KMS-11 (cell line): ENCODE measurements at regions not wholly inside any gene's neighbourhood (a gene's known extent, or its start where the extent isn't known, plus 50 kb on each side); places are given as distances from the start of the nearest gene placed in this dataset.

Source experiments
- H2AFZ ChIP-seq: fragments of 200-600 bp; sonication (generic); 2 replicates; pipeline ENCODE4 v1.6.1; 2016; ENCODE audit warnings: antibody characterized with exemption, mixed run types, low read depth
- H3K27ac ChIP-seq: fragments of 200-600 bp; sonication (generic); 2 replicates; pipeline ENCODE4 v1.6.1; 2016; ENCODE audit warnings: mild to moderate bottlenecking, mixed run types
- H3K27me3 ChIP-seq: fragments of 200-600 bp; sonication (generic); 2 replicates; pipeline ENCODE4 v1.6.1; 2017; ENCODE audit warnings: mild to moderate bottlenecking, low read depth, mixed run types, moderate library complexity; ENCODE audit not compliant: insufficient read depth
- H3K36me3 ChIP-seq: fragments of 200-600 bp; sonication (generic); 2 replicates; pipeline ENCODE4 v1.6.1; 2017; ENCODE audit warnings: mild to moderate bottlenecking, mixed run types; ENCODE audit not compliant: insufficient read depth
- H3K4me1 ChIP-seq: fragments of 200-600 bp; sonication (generic); 2 replicates; pipeline ENCODE4 v1.6.1; 2016; ENCODE audit warnings: mild to moderate bottlenecking, low read depth, mixed run types; ENCODE audit not compliant: poor library complexity, severe bottlenecking
- H3K4me2 ChIP-seq: fragments of 200-600 bp; sonication (generic); 2 replicates; pipeline ENCODE4 v1.7.0; 2016; ENCODE audit warnings: mild to moderate bottlenecking, mixed run types
- H3K4me3 ChIP-seq: fragments of 200-600 bp; sonication (generic); IDR thresholded peaks from 2 replicates; pipeline ENCODE4 v1.6.1; 2017; ENCODE audit warnings: low read depth, low read length, mixed read lengths; ENCODE audit not compliant: insufficient read depth
- H3K79me2 ChIP-seq: fragments of 200-600 bp; sonication (generic); 2 replicates; pipeline ENCODE4 v1.6.1; 2016; ENCODE audit warnings: low read depth, mixed run types; ENCODE audit not compliant: insufficient read depth
- H3K9ac ChIP-seq: fragments of 200-600 bp; sonication (generic); 2 replicates; pipeline ENCODE4 v1.6.1; 2016; ENCODE audit warnings: mild to moderate bottlenecking, mixed run types
- H4K20me1 ChIP-seq: fragments of 200-600 bp; sonication (generic); 2 replicates; pipeline ENCODE4 v1.6.1; 2016; ENCODE audit warnings: mild to moderate bottlenecking, mixed run types; ENCODE audit not compliant: insufficient read depth
- TF ChIP-seq, protein P1 (sequence below): fragments of 200-600 bp; sonication (generic); conservative IDR thresholded peaks from 2 replicates; pipeline ENCODE4 v1.6.1; 2017; ENCODE audit warnings: low read depth, mild to moderate bottlenecking, antibody characterized with exemption, low read length, moderate library complexity, mixed read lengths

DNA sequence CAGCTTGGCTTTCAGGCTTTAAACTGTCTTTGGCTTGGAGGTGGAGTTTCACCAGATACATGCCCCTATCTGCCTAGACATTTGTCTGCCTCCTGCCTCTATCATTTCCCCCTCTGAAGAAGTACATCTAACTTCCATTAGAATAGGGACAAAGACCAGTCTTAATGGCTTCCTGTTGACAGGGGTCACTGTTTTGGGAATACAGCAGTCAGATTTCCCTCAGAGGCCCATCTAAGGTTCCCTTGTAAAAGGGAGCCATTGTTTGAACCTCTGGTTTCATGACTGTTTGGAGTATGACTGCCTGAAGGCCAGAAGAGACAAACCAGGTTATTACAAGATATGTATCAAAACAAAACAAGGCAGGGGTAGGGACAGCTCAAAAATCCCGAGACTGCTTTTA lies 665.7 kb upstream of the GJE1 start:
- Histone ChIP-seq H4K20me1 (no peaks in the 10 kb centered on the region; the same call in 1 of the 2 replicates), H2AFZ (no peak overlapping the region), H3K9ac (no peak overlapping the region), H3K36me3 (no peaks in the 10 kb centered on the region), H3K4me1 (peaks cover 75% of the 10 kb centered on the region), H3K27ac (no peak overlapping the region), H3K27me3 (no peaks in the 10 kb centered on the region; the same call in 1 of the 2 replicates), H3K79me2 (no peaks in the 10 kb centered on the region), H3K4me2 (peak overlapping the region; percentile 36; the same call in 1 of the 2 replicates), H3K4me3 (no peak overlapping the region)
- TF ChIP-seq, protein P1, sequence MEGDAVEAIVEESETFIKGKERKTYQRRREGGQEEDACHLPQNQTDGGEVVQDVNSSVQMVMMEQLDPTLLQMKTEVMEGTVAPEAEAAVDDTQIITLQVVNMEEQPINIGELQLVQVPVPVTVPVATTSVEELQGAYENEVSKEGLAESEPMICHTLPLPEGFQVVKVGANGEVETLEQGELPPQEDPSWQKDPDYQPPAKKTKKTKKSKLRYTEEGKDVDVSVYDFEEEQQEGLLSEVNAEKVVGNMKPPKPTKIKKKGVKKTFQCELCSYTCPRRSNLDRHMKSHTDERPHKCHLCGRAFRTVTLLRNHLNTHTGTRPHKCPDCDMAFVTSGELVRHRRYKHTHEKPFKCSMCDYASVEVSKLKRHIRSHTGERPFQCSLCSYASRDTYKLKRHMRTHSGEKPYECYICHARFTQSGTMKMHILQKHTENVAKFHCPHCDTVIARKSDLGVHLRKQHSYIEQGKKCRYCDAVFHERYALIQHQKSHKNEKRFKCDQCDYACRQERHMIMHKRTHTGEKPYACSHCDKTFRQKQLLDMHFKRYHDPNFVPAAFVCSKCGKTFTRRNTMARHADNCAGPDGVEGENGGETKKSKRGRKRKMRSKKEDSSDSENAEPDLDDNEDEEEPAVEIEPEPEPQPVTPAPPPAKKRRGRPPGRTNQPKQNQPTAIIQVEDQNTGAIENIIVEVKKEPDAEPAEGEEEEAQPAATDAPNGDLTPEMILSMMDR, result no peak

DNA sequence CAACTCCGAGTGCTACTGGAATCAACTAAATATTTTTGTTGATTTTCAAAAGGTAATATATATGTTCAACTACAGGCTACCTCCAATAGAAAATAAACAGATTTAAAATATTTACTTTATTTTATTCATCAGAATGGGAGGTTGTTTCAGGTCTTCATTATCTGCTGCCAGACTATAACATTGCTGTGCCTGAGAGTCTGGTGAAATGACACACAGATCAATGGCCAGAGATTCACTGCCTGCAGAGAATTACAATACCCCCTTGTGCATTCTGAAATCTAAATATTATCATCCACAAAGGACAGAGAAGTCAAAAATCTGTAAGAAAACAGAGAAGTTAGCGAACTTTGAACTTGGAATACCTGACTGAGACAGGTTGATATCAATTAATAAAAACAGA lies 667.8 kb upstream of the GJE1 start:
- Histone ChIP-seq H3K9ac (no peak overlapping the region), H3K27me3 (no peaks in the 10 kb centered on the region; the same call in 1 of the 2 replicates), H2AFZ (no peak overlapping the region), H3K79me2 (no peaks in the 10 kb centered on the region), H3K36me3 (no peaks in the 10 kb centered on the region), H3K4me2 (peak overlapping the region; percentile 60; the same call in 1 of the 2 replicates), H3K4me1 (peaks cover 56% of the 10 kb centered on the region), H3K27ac (no peak overlapping the region), H3K4me3 (no peak overlapping the region), H4K20me1 (no peaks in the 10 kb centered on the region; the same call in 1 of the 2 replicates)
- TF ChIP-seq, protein P1, result no peak

DNA sequence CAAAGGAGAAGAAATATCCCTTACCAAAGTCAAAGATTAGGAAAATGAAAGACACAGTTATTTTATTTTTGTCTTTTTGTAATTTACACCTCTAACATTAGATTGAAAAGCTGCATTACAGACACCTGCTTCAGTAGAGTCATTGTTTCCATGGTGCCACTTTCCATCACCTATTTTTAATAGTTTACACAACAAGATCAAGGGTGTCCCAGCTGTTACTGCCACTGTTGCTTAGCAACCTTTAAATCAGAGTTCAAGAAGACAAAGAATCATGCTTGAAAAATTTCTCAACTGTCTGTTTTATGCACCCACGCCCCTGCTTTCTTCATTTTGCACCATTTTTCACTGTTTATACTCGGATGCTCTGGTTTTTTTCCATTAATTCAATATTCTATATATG lies 668.2 kb upstream of the GJE1 start:
- H3K36me3 ChIP-seq, result no peaks in the 10 kb centered on the region
- H2AFZ ChIP-seq, result no peak overlapping the region
- no peaks in the 10 kb centered on the region; the same call in 1 of the 2 replicates for H4K20me1 ChIP-seq
- no peak overlapping the region for H3K27ac ChIP-seq
- H3K4me3 ChIP-seq, result no peak overlapping the region
- peak overlapping the region; percentile 60; the same call in 1 of the 2 replicates for H3K4me2 ChIP-seq
- H3K27me3 ChIP-seq, result no peaks in the 10 kb centered on the region; the same call in 1 of the 2 replicates
- TF ChIP-seq, protein P1, result no peak
- H3K79me2 ChIP-seq, result no peaks in the 10 kb centered on the region
- H3K9ac ChIP-seq, result no peak overlapping the region
- peaks cover 56% of the 10 kb centered on the region for H3K4me1 ChIP-seq

DNA sequence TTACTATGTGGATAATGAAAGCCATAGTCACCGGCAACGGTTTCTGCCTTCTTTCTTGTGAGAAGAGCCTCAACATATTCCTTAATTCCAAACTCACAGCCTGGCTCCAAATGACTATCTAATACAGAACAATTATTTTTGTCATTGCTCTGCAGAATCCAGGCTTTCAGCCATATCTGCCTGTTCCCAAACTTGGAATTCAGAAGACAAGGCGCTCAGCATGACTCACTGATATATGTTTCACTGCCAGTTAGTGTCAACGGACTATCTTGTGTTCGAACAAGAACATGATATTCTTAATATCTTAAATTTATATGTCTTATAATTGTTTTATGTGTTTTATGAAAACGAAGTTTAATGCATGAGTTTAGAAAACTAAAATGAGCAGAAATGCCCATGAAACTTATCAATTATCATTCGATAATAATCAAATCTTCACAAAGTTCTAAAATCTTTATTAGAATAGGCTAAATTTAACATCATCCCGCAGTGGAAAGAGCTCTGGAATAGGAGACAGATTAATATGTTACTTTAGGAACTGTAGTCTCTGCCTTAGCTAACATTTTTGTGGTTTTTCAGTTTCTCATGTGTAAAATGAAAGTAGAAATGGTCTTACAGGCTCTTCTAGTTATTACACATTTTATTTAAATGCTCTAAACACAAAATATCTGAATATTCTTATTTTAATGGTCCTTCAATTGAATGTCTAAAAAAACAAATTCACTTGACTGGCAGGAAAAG lies 669.3 kb upstream of the GJE1 start:
- no peak overlapping the region for H3K9ac ChIP-seq
- H3K4me2 ChIP-seq, result peak overlapping the region; percentile 60
- no peaks in the 10 kb centered on the region for H3K79me2 ChIP-seq
- H4K20me1 ChIP-seq, result no peaks in the 10 kb centered on the region; the same call in 1 of the 2 replicates
- no peaks in the 10 kb centered on the region; the same call in 1 of the 2 replicates for H3K27me3 ChIP-seq
- H3K4me1 ChIP-seq, result peaks cover 47% of the 10 kb centered on the region
- H3K4me3 ChIP-seq, result no peak overlapping the region
- no peak overlapping the region for H3K27ac ChIP-seq
- no peaks in the 10 kb centered on the region for H3K36me3 ChIP-seq
- TF ChIP-seq, protein P1, result no peak
- no peak overlapping the region for H2AFZ ChIP-seq
